K562 (cell line): ENCODE measurements at regions not wholly inside any gene's neighbourhood (a gene's known extent, or its start where the extent isn't known, plus 50 kb on each side); places are given as distances from the start of the nearest gene placed in this dataset.

Experiments used
- ATAC-seq: fragments of 200-7000 bp; cut with Tn5 transposase; 3 replicates; pipeline ENCODE4 v1.9.1; 2020; ENCODE audit warnings: moderate library complexity
- BruUV-seq: library from RNA; stranded (reverse); fragments of 400-500 nt; replicated peaks from 2 replicates; lab custom pipeline; 2021; lab: Mats Ljungman, UMichigan
- CTCF ChIA-PET: fragments of 300-600 bp; formaldehyde crosslinking; extraction: SDS; loops from one replicate; lab custom pipeline; 2021; ENCODE audit warnings: low intra/inter-chr PET ratio; lab: Yijun Ruan, JAX
- POLR2A ChIA-PET: fragments of 300-600, 350-650 bp; sonication (Branson Sonifier 250); formaldehyde crosslinking; extraction: SDS; loops from one replicate; lab custom pipeline; 2021; ENCODE audit warnings: antibody characterized with exemption, inconsistent platforms; lab: Yijun Ruan, JAX
- DNase-seq, 4 experiments: peaks; one replicate each; pipeline versions ENCODE4 v3.0.0 to v3.0.0-alpha.2; 2011 to 2018; ENCODE audit warnings: low spot score in 3 of 4, mixed read lengths in 3 of 4; ENCODE audit errors: extremely low read depth in 1 of 4
- FAIRE-seq: peaks from 2 replicates; lab custom pipeline; 2011; peaks lifted over from hg19 to GRCh38; lab: Jason Lieb, UNC
- H2AFZ ChIP-seq: 2 replicates; pipeline ENCODE4 v1.6.0; 2011; ENCODE audit warnings: low read depth, low read length, control low read depth, inconsistent platforms
- H3K27ac ChIP-seq: fragments of 200-600 bp; 3 replicates; pipeline ENCODE4 v1.8.0; 2011; ENCODE audit warnings: low read depth, mild to moderate bottlenecking, control low read depth, inconsistent platforms, low read length, moderate library complexity, mixed read lengths; ENCODE audit errors: extremely low read depth
- H3K27me3 ChIP-seq, 2 experiments: fragments of 300-600 bp in 1 of 2; 2 replicates in 1 of 2; 3 replicates in 1 of 2; pipeline versions ENCODE4 v1.6.0 to v1.8.0; 2011; ENCODE audit warnings: inconsistent platforms in 2 of 2, low read length in 2 of 2, mild to moderate bottlenecking in 1 of 2, mixed read lengths in 1 of 2, moderate library complexity in 1 of 2; ENCODE audit not compliant: control insufficient read depth in 2 of 2, insufficient read depth in 2 of 2
- H3K36me3 ChIP-seq: fragments of 300-600 bp; 3 replicates; pipeline ENCODE4 v1.8.0; 2011; ENCODE audit warnings: mild to moderate bottlenecking, low read length, inconsistent platforms; ENCODE audit not compliant: control insufficient read depth, insufficient read depth
- H3K4me1 ChIP-seq, 2 experiments: fragments of 200-600 bp in 1 of 2; replicated peaks in 1 of 2; 2 replicates in 1 of 2; 3 replicates in 1 of 2; pipeline versions ENCODE4 v1.5.1 to v1.8.0; 2011; ENCODE audit warnings: inconsistent platforms in 2 of 2, low read length in 2 of 2, mild to moderate bottlenecking in 1 of 2, mixed read lengths in 1 of 2, moderate library complexity in 1 of 2; ENCODE audit not compliant: control insufficient read depth in 2 of 2, insufficient read depth in 2 of 2
- H3K4me2 ChIP-seq: 2 replicates; pipeline ENCODE4 v1.6.1; 2011; ENCODE audit warnings: low read length, control low read depth, inconsistent platforms, mixed read lengths; ENCODE audit not compliant: insufficient read depth
- H3K4me3 ChIP-seq: fragments of 200-600 bp; sonication (generic), shearing (Covaris generic); 2 replicates; pipeline ENCODE4 v1.5.1; 2016; ENCODE audit warnings: control low read depth, inconsistent platforms
- H3K79me2 ChIP-seq: fragments of 200-600 bp; 3 replicates; pipeline ENCODE4 v1.8.0; 2011; ENCODE audit warnings: low read length, inconsistent platforms; ENCODE audit not compliant: control insufficient read depth, insufficient read depth
- H3K9ac ChIP-seq, 2 experiments: 2 replicates each; pipeline versions ENCODE4 v1.6.0 to v1.6.1; 2011; ENCODE audit warnings: low read depth in 2 of 2, low read length in 2 of 2, control low read depth in 1 of 2, inconsistent platforms in 1 of 2, mild to moderate bottlenecking in 1 of 2, mixed read lengths in 1 of 2; ENCODE audit not compliant: insufficient read depth in 1 of 2
- H3K9me1 ChIP-seq: one replicate; pipeline ENCODE4 v1.6.0; 2011; ENCODE audit warnings: inconsistent platforms, mild to moderate bottlenecking, low read length, moderate library complexity; ENCODE audit not compliant: control insufficient read depth, insufficient read depth
- H3K9me3 ChIP-seq: replicated peaks from 2 replicates; pipeline ENCODE4 v1.5.1; 2011; ENCODE audit warnings: low read depth, low read length, inconsistent platforms; ENCODE audit not compliant: control insufficient read depth, insufficient read depth
- H4K20me1 ChIP-seq: replicated peaks from 2 replicates; pipeline ENCODE4 v1.6.1; 2011; ENCODE audit warnings: low read length, inconsistent platforms, mixed read lengths; ENCODE audit not compliant: control insufficient read depth, insufficient read depth
- BRF2 ChIP-seq: IDR thresholded peaks from 3 replicates; pipeline ENCODE4 v1.6.1; 2011; ENCODE audit warnings: borderline replicate concordance, mild to moderate bottlenecking; ENCODE audit not compliant: insufficient read length, insufficient read depth
- ESRRA ChIP-seq: fragments of 450-650 bp; IDR thresholded peaks from 2 replicates; pipeline ENCODE4 v1.6.1; 2014; ENCODE audit warnings: low read depth, mild to moderate bottlenecking, moderate library complexity, borderline replicate concordance
- ETV5 ChIP-seq: sonication (generic); formaldehyde crosslinking; IDR thresholded peaks from 2 replicates; pipeline ENCODE4 v1.4.0; 2020; ENCODE audit warnings: low read depth, mild to moderate bottlenecking, missing genetic modification reagents
- MECOM ChIP-seq: fragments of 250-450 bp; sonication (Bioruptor Pico); IDR thresholded peaks from 2 replicates; pipeline ENCODE4 v1.8.0; 2022; ENCODE audit warnings: inconsistent platforms
- NFIX ChIP-seq: fragments of 250-450 bp; sonication (Bioruptor Pico); IDR thresholded peaks from 2 replicates; pipeline ENCODE4 v1.4.0; 2020; ENCODE audit warnings: low read depth, mild to moderate bottlenecking, moderate library complexity
- SIN3B ChIP-seq: fragments of 450-650 bp; IDR thresholded peaks from 2 replicates; pipeline ENCODE4 v1.6.1; 2017; ENCODE audit warnings: low read depth, mild to moderate bottlenecking, moderate library complexity
- SRSF1 ChIP-seq: fragments of 200-400 bp; formaldehyde crosslinking; IDR thresholded peaks from 2 replicates; pipeline ENCODE4 v1.6.1; 2017; ENCODE audit warnings: mild to moderate bottlenecking, low read depth, low read length, moderate library complexity
- TAL1 ChIP-seq: fragments of 450-650 bp; IDR thresholded peaks from 2 replicates; pipeline ENCODE4 v1.6.1; 2016; ENCODE audit warnings: mild to moderate bottlenecking
- ZBTB12 ChIP-seq: fragments of 250-450 bp; sonication (Bioruptor Pico); IDR thresholded peaks from 2 replicates; pipeline ENCODE4 v1.4.0; 2020
- WGBS: fragments of 100-300 bp; shearing (Covaris generic); methylation state at CpG from one replicate; pipeline ENCODE4 v1.1.6; 2016; ENCODE audit warnings: low coverage, mixed read lengths; ENCODE audit not compliant: insufficient coverage; ENCODE audit errors: missing lambda C conversion rate; 5-methylcytosine and 5-hydroxymethylcytosine counted together
- in situ Hi-C: fragments of 300-500 bp; cut with MboI; formaldehyde crosslinking; loops from 4 replicates; pipeline ENCODE4 v1.15.0; 2018; ENCODE audit warnings: inconsistent platforms, mixed read lengths
- intact Hi-C: fragments of 100-400 bp; cut with micrococcal nuclease; formaldehyde crosslinking; loops from 2 replicates; pipeline ENCODE4 v1.14.2; 2022

GRCh38 chr1:81699234-81699633 is 101.5 kb upstream of the ADGRL2 start:
- FAIRE-seq (no peak), DNase-seq (no peak), ATAC-seq (no peak)
- Histone ChIP-seq H3K9me3 (no peaks in the 10 kb centered on the region), H3K9ac (no peak overlapping the region), H4K20me1 (no peaks in the 10 kb centered on the region), H3K36me3 (no peaks in the 10 kb centered on the region), H3K27ac (no peak overlapping the region), H3K4me3 (no peak overlapping the region), H3K27me3 (no peaks in the 10 kb centered on the region), H3K4me2 (no peak overlapping the region), H3K4me1 (no peaks in the 10 kb centered on the region), H3K79me2 (no peaks in the 10 kb centered on the region), H3K9me1 (no peaks in the 10 kb centered on the region), H2AFZ (no peak overlapping the region)
- intact Hi-C loops: no loop called here
- WGBS: 0% methylated on average over 4 of the region's 4 CpGs
- in situ Hi-C loops: no loop called here
- no TSS peak for BruUV-seq
- TF ChIP-seq MECOM: no peak
- TF ChIP-seq ZBTB12 (CRISPR knock-in tag): no peak
- no peak for TF ChIP-seq ESRRA
- CTCF ChIA-PET: no interaction called here
- POLR2A ChIA-PET: interaction anchor here (0.6 kb wide), 1 partner anchor 1934 kb away, joined by 4 read pairs; no protein-coding TSS in a partner anchor

- ChIA-PET POLR2A (no interaction called here), CTCF (no interaction called here)
- intact Hi-C loops (no loop called here), in situ Hi-C loops (no loop called here)
- Histone ChIP-seq H3K4me1 (no peaks in the 10 kb centered on the region), H3K27me3 (no peaks in the 10 kb centered on the region), H2AFZ (no peak overlapping the region), H3K9me3 (no peaks in the 10 kb centered on the region), H3K36me3 (no peaks in the 10 kb centered on the region), H3K27ac (no peak overlapping the region), H3K4me2 (no peak overlapping the region), H4K20me1 (no peaks in the 10 kb centered on the region), H3K9me1 (no peaks in the 10 kb centered on the region), H3K79me2 (no peaks in the 10 kb centered on the region), H3K4me3 (no peak overlapping the region), H3K9ac (no peak overlapping the region)
- WGBS: 0% methylated on average over 1 of the region's 3 CpGs
- DNase-seq (no peak), ATAC-seq (no peak), FAIRE-seq (no peak)
- no TSS peak for BruUV-seq
- TF ChIP-seq ETV5 (CRISPR knock-in tag) (no peak), TAL1 (no peak), SIN3B (no peak), BRF2 (no peak), SRSF1 (no peak), NFIX (CRISPR knock-in tag) (no peak)
Observed at GRCh38 chr1:81695741-81696140, 105.0 kb upstream of the ADGRL2 start.
